ENCODE measurements at regions not wholly inside any gene's neighbourhood (a gene's known extent, or its start where the extent isn't known, plus 50 kb on each side); places are given as distances from the start of the nearest gene placed in this dataset.

DNA sequence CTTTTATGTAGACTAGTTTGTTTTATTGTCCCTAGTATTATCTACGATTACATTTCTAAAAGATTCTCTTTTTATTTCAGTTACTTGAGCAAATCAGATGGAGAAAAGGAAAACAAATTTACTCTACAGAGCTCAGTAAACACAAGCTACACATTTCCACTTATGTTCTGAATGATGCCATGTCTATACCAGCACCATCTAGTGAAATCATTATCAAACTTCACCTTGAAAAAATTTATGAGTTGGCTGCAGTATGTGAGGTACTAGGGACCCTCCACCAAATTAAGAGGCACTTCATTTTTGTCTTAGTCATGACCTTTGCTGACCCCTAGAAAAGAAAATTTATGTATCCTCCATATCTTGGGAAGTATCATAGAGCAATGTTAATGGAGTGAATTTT is 827.4 kb downstream of the SI start:
- no peak for DNase-seq

DNA sequence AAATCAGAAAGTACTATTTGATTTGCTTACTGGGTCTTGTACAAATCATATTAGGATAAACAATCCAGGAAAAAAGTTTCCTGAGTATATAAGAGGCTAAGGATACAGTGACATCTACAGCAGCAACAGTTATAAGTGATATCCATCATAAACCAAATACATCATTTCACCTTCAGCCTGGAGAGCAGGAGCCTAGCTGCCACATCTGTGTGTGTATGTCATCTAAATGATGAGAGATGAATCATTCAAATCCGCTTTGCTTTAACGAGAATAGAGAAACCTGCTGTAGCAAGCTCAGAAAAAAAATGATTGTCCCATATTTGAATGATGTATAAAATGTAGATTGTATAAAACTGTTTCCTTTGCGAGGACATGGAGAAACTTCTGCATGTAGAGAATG is 841.4 kb downstream of the SI start:
- no peak for DNase-seq

DNA sequence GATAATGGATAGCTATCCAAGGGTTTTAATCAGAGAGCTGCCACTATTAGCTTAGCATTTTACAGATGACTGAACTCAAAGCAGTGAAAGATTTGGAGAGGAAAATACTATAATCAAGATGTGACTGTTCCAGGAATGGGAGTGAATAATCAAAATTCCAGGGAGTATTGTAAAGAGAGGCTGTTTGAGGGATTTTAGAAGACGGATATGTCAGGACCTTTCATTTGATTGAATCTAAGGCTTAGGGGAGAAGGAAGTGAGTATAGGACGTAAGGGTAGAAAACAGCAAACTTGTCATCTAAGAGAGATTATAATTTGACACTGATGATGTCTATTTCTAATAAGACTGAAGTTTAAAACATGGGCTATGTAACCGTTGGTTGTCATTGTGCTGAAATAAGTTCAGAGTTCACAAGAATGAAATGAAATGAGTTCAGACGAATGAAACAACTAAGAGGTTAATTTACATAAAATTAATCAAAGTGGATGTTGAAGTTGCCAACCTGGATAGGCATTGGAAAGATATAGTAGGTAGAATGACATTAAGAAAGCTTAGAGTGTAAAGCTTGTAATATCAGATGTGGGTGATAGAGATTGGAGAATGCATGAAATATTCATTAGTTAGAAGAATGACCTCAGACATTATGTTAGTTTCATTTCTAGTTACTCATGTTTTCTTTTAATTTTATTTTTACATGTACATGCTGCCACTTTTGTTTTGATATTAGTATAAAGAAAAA is 842.8 kb downstream of the SI start:
- DNase-seq = no peak

DNA sequence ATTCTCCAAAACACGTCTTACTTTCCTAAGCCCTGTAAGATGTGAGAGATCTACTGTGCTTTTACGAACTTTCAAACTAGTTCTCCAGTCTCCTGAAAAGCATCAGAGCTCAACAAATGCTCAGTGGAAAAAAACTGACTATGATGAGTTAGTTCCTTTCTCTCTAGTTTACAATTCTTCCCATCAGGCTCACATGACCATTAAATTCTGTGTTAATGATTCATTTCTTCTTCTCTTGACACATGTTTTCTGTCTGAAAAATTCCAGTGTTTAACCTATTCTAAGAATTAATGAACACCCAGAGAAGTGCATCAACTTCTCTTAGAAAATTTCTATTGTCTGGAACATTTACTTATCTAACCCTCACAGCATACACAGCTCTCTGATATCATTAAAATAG is 844.3 kb downstream of the SI start:
- no peak for DNase-seq

DNA sequence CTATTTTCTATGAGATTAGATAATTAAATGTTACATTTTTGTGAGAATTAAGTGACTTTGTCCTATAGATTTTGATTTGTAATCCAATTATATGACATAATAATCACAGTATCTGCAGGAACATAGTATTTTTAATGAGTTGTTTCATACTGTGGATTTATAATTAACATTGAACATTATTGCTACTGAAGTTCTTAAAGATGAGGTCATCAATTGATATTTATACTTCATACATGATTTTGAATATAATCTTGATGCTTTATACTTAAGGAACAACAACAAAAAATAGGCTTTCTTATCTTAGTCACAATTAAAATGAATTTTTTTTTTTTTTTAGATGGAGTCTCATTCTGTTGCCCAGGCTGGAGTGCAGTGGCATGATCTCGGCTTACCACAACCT is 846.6 kb downstream of the SI start:
- no peak for DNase-seq

DNA sequence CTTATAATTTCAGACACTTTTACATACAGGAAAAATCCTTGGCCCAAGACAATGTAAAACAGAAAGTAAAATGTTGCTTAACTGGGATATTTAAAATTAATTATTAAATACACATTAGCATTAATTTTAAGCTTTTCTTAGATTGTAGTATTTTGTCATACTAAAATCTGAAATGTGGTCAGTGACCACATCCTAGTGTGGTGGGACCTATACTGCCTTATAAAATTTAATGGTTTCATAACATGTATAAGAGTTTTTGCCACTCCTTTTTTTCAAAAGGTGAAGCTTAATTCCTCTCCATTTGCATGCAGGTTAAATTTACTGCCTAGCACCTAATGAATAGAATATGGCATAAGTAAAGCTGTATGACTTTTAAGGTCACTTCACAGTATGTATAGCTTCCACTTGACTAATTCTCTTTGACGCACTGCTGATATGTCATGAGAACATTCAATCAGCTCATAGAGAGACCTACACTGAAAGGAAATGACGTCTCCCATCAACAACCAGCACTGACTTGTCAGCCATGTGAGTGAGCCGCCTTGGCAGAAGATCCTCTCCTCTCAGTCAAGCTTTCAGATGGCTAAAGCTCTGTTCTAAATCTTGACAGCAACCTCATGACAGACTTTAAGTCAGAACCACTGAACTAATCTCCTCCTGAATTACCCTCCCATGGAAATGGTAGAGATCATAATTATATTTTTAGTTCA is 847.8 kb downstream of the SI start:
- DNase-seq = no peak

DNA sequence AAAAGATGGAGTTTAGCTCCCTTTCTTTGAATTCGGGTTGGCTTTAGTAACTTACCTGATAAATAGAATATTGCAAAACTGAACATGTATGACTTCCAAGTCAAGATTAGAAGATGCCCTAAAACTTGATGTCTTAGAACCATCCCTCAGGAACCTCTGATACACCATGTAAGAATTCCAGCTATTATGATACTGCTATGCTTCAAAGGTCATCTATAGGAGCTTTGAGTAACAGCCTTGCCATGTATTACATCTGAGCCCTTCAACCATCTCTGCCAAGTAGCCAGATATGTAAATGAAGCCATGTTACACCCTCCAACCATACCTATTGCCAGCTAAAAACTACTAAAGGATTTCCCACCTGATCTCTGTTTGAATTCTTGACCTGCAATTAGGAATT is 854.2 kb downstream of the SI start:
- no peak for DNase-seq

DNA sequence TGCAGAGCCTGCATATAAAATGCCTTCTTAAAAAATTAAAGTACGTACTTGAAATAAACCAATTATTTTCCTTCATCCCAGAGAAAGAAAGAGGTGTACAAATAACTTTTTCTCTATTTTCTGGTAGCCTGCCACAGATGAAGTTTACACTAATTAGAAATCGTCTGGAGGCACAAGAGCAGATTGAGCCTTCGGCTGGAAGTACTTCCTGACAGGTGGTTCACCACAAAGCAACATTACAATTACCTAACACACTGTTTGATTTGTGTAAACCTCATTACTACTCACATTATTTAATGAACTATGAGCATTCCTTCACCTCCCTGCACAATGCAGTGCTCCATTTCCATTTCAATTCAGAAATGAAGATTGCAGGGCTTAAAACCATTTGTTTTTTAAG is 856.1 kb downstream of the SI start:
- DNase-seq = no peak

DNA sequence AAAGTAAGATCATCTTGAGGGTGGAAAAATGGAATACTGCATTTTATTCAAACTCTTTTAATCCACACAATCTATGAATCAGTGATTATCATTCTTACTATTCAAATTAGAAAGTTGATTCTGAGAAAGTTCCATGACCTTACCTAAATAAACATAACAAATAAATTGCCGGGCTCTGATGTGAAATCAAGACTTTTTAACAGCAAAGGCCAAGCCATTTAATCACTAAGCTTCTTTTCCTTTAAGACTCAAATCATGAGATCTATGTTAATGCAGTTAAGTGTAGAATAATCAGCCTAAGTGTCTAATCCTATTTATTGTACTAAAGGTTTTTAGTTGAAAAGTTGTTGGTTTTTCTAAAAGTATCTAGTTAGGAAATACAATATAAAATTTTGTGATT is 857.0 kb downstream of the SI start:
- DNase-seq = no peak

DNA sequence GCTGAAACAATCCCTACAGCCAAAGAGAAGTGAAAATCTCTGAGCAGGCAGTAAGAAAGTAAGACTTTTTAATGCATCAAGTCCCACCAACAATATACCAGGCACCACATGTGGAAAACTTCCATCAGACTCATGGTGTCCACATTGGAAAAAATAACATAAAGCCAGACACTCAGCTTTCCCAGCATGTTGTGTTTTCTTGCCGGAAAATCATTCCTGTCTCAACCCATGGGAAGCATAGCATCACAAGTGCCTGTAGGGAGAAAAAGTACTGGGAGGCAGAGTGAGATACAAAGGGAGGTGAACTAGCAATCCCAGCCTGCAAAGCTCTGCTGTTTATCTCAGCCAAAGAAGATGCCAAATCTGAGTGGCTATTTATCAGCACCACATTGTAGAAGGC is 868.9 kb downstream of the SI start:
- no peak for DNase-seq

DNA sequence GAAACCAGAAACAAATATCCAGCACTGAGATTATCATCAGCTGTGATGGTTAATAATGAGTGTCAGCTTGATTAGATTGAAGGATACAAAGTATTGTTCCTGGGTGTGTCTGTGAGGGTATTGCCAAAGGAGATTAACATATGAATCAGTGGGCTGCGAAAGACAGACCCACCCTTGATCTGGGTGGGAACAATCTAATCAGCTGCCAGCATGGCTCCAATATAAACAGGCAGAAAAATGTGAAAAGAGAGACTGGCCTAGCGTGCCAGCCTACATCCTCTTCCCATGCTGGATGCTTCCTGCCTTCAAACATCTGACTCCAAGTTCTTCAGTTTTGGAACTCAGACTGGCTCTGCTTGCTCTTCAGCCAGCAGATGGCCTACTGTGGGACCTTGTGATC is 869.5 kb downstream of the SI start:
- no peak for DNase-seq

DNA sequence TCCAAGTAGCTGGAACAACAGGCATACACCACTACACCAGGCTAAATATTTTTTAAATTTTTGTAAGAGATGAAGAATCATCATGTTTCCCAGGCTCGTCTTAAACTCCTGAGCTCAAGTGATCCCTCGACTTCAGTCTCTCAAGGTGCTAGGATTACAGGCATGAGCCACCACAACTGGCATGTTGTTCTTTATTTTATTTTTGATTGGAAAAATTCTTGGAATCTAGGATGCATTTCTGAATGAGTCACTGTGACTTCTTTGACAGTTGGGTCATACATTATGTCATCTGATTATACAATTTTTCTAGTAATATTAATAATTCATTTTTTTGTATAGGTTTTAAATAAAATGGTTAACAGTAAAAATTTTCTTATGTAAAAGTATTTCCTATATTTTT is 870.2 kb downstream of the SI start:
- DNase-seq = no peak

DNA sequence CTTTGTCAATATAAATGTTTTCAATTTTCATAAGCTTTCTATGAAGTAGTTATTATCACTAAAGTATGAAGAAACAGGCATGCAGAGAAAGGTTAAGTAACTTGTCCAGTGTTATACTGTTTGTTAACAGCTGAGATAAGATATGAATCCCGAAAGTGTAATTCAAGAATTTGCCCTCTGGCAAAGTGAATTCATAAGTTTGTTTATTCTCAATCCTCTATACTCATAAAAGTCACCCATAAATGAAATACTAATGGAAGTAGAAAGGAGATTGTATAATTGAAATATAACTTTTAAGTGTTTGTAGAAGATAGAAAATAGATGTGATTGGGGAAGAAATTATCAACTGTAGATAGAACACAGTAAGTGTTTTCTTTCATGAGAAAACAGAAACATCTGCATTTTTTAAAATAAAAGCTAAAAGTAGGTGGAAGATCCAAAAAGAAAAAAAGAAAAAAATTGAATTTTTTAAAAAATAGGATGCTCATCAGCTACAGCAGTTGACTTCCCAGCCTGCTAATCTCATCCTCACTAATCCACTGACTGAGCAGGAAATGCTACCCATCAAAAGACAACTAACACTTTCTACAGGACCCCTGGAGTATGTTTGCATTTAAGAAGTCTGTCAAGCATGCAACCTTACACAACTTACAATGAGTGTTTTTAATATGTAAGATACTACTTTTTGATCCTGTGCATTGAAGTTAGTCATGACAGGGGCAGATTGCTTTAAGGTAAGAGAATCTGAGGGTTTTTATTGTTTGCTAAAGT is 878.1 kb downstream of the SI start:
- no peak for DNase-seq

DNA sequence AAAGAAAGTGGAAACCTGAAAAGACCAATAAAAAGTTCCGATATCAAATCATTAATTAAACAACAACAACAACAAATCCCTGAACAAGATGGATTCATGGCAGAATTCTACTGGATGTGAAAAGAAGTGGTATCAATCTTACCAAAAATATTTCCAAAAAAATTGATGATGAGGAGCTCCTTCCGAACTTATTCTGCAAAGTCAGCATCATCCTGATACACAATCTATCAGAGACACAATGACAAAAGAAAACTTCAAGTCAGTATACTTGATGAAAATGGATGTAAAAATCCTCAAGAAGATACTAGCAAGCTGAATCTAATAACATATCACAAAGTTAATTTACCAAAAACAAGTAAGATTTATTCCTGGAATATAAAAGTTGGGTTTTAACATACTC is 881.8 kb downstream of the SI start:
- no peak for DNase-seq

DNA sequence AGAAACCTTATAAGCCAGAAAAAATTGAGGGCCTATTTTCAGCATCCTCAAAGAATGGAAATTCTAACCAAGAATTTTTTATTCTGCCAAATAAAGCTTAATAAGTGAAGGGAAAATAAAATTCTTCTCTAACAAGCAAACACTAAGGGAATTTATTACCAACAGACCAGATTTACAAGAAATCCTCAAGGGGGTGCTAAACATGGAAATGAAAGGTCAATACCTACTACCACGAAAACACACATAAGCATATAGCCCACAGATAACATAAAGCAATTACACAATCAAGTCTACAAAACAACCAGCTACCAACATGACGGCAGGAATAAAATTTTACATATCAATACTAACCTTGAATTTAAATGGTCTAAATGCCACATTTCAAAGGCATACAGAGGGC is 883.5 kb downstream of the SI start:
- DNase-seq = no peak

DNA sequence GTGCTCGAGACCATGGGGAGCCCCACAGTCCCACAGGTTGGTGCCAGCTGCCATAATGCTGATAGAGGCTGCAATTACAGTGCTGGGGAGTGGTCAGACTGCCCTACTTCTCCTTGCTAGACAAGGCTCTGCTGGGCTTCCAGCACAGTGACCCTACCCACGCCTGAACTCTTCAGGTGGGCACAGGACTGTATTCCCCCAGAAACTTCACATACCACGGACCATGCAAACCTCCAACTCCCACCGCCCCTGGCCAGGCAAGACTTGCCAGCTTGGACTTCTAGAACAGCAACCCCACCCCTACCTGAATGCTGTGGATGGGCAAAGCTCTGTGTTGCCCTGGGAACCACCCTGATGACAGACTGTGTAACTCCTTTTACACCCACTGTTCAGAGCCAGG is 885.3 kb downstream of the SI start:
- DNase-seq = no peak

DNA sequence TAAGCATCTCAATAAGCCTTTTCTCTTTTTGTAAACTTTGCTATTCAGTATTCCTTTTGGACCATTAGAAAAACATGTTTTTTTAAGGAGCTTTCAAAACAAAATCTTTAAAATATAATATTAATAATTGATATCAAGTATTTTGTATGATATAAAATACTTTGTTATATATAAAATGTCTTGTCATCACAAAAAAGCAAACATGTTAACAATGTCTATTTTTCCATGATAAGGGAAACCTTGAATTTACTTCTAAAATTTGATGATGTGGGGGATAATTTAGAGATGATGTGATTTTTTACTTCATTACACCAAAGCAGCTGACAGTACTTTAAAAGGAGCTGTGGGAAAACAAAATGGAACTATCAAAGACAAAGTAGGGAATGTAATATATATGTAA is 887.7 kb downstream of the SI start:
- no peak for DNase-seq

DNA sequence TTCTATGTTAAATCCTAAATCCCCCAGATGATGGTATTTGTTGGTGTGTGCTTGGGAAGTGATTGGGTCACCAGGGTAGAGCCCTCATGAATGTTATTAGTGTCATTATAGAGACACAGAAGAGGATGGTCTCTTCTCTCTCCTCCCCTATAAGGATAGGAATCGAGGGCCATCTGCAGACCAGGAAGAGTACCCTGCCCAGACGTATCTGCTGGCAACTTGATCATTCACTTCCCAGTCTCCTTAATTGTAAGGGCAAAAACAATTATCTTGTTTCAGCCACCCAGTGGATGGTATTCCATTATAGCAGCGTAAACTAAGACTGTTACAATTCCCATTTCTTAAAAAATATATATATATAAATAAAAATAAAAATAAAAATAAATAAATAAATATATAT is 892.2 kb downstream of the SI start:
- no peak for DNase-seq

DNA sequence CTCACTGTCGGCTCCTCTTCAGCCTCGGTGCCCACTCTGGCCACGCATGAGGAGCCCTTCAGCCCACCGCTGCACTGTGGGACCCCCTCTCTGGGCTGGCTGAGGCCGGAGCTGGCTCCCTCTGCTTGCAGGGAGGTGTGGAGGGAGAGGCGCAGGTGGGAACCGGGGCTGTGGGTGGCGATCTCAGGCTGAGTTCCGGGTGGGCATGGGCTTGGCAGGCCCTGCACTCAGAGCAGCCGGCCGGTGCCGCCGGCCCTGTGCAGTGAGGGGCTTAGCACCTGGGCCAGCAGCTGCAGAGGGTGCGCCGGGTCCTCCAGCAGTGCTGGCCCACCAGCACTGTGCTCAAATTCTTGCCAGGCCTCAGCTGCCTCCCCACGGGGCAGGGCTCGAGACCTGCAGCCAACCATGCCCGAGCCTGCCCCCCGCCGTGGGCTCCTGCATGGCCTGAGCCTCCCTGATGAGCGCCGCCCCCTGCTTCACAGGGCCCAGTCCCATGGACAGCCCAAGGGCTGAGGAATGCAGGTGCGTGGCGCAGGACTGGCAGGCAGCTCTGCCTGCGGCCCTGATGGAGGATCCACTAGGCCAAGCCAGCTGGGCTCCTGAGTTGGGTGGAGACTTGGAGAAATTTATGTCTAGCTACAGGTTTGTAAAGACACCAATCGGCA is 899.1 kb downstream of the SI start:
- no peak for DNase-seq

DNA sequence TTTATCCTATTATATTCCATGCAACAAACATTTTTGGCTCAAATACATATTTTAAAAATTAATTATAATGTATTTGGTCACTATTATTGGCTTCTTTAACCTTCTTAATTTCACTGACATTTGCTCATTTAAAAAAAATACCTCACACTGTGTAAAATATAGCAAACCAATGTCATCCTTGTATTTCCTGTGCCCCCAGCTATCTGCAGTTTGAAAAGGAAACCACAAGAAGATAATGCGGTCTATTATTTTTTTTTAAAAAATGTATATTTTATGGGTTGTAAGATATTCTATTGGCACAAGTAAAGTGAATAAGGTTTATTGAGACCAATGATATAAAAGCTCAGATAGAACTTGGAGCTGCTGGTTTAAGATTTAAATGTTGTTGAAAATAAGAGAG is 904.2 kb downstream of the SI start:
- no peak for DNase-seq

DNA sequence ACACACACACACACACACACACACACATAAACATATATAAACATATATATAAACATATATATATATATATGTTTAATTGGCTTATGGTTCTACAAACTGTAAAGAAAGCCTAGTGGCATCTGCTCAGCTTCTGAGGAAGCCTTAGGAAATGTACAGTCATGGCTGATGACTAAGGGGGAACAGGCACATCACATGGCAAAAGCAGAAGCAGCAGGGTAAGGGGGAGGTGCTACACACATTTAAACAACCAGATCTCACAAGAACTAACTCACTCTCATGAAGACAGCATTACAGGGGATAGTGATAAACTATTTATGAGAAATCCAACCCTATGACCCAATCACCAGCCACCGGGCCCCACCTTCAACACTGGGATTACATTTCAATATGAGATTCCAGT is 922.9 kb downstream of the SI start:
- no peak for DNase-seq

DNA sequence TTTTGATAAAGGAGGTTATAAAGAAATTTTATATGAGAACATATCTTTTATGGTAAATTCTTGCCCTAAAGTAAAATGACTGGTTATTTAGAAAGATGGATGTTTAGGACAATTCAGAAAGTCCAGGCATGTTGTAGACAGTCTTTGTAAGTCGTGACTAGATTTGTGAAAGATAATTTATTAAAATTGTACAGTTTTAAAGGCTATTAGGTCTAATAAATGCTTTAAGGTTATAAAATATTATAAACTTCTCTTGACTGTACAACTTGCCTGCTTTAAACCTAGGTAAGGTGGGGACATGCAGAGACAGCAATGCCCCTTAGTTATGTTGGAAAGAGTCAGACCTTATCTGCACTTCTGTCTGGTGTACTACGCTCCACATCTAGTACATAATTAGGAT is 933.5 kb downstream of the SI start:
- DNase-seq = no peak

DNA sequence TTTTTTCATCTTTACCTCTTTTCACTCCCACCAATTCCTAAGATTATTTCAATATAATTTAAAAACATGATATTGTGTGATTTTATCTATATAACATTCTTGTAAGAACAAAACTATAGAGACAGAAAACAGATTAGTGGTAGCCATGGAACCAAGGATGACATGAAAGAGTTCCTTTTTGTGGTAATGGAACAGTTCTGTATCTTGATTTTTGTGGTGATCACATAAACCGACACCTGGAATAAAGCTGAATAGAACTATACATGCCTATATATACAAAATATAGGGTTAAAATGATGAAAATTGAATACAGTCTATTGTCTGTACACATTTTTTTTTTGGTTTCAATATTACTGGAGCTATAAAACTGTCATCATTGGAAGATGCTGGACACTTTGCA is 945.4 kb downstream of the SI start:
- DNase-seq = no peak

All from right lung (tissue), 2 donors.